ENCODE measurements at regions not wholly inside any gene's neighbourhood (a gene's known extent, or its start where the extent isn't known, plus 50 kb on each side); places are given as distances from the start of the nearest gene placed in this dataset.

DNA sequence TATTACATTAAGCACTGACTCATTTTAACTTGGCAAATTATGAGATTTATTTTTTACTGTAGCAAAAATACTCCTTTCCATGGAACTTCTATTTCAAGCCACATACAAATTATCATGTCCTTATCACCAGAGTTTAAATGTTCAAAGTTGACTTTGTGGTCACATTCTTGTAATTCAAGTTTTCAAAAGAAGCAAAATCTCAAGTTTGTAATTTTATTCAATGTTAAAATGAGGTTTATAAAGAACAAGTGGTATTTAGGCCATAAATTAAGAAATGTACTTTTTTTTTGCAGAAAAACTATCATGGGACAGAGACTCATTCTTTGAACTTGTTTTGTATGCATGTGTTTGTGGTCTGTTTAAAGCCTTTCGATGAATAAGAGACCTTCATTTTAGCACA is 811.5 kb downstream of the TENT5A start:
- intact Hi-C loops (cut with DNase I; ENCODE audit: low total_unique reads): no loop called here
- TF ChIP-seq POLR2A (IDR thresholded peaks at IDR 0.05): no peak
- TF ChIP-seq, protein P1, sequence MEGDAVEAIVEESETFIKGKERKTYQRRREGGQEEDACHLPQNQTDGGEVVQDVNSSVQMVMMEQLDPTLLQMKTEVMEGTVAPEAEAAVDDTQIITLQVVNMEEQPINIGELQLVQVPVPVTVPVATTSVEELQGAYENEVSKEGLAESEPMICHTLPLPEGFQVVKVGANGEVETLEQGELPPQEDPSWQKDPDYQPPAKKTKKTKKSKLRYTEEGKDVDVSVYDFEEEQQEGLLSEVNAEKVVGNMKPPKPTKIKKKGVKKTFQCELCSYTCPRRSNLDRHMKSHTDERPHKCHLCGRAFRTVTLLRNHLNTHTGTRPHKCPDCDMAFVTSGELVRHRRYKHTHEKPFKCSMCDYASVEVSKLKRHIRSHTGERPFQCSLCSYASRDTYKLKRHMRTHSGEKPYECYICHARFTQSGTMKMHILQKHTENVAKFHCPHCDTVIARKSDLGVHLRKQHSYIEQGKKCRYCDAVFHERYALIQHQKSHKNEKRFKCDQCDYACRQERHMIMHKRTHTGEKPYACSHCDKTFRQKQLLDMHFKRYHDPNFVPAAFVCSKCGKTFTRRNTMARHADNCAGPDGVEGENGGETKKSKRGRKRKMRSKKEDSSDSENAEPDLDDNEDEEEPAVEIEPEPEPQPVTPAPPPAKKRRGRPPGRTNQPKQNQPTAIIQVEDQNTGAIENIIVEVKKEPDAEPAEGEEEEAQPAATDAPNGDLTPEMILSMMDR (IDR thresholded peaks at IDR 0.05): no peak

DNA sequence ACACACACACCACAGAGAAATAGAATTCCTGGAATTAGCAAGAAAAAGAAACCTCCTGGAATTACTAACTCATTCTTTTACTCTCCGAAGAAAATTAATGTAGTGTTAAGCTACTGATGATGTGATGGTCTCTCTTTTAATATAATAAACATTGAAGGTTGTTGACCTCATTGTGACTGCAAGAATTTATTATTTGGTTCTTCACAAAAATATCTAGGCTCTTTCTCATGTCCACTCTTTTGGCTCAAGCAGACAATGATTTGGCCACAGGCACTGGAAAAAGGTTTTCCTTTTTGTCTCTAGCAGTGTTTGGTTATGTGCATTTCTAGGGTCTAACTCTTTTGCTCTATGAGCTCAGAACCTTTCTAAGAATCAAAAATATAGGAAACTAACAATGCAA is 811.9 kb downstream of the TENT5A start:
- Histone ChIP-seq H3K4me1 (no peaks in the 10 kb centered on the region), H3K4me3 (no peak overlapping the region), H3K27ac (no peak overlapping the region), H3K9me3 (no peaks in the 10 kb centered on the region), H3K36me3 (ENCODE audit: low read depth, missing control alignments) (no peaks in the 10 kb centered on the region), H3K27me3 (no peaks in the 10 kb centered on the region)
- TF ChIP-seq POLR2A (IDR thresholded peaks at IDR 0.05): no peak
- TF ChIP-seq, protein P1 (IDR thresholded peaks at IDR 0.05): no peak
- 51 to 54% methylated on average over 1 of the region's 1 CpG for WGBS, 2 donors
- DNase-seq: no peak
- intact Hi-C loops (cut with DNase I; ENCODE audit: low total_unique reads): no loop called here

More for the DNA sequence above, 811.5 kb downstream of the TENT5A start:
- H3K4me1 ChIP-seq: no peaks in the 10 kb centered on the region
- H3K27me3 ChIP-seq: no peaks in the 10 kb centered on the region
- 69 to 76% methylated on average over 1 of the region's 1 CpG for WGBS, 2 donors
- no peak overlapping the region for H3K4me3 ChIP-seq
- no peak overlapping the region for H3K27ac ChIP-seq
- DNase-seq: no peak
- H3K36me3 ChIP-seq (ENCODE audit: low read depth, missing control alignments): no peaks in the 10 kb centered on the region
- H3K9me3 ChIP-seq: no peaks in the 10 kb centered on the region

DNA sequence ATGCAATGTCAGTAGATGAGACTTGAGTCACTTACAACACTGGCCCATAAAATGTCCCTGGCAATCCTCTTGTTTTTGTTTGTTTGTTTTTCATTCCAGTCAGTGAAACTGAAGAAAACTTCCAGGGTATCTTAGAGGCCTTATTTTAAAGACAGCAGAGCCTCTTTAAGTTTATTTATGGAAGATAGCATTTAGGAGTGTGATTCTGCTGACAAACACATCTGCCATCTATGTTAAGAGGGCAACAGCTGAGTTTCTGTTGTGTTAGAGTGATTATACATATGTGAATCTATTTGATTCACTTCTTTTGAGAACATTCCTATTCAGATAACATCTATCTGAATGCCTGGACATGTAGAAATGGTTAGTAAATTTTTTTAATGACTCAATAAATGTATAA is 812.6 kb downstream of the TENT5A start:
- no peaks in the 10 kb centered on the region for H3K9me3 ChIP-seq
- H3K4me1 ChIP-seq: no peaks in the 10 kb centered on the region
- H3K36me3 ChIP-seq (ENCODE audit: low read depth, missing control alignments): no peaks in the 10 kb centered on the region
- TF ChIP-seq POLR2A (IDR thresholded peaks at IDR 0.05): no peak
- TF ChIP-seq, protein P1 (IDR thresholded peaks at IDR 0.05): no peak
- no peak overlapping the region for H3K27ac ChIP-seq
- no peak overlapping the region for H3K4me3 ChIP-seq
- H3K27me3 ChIP-seq: no peaks in the 10 kb centered on the region
- intact Hi-C loops (cut with DNase I; ENCODE audit: low total_unique reads): no loop called here
- no peak for DNase-seq

DNA sequence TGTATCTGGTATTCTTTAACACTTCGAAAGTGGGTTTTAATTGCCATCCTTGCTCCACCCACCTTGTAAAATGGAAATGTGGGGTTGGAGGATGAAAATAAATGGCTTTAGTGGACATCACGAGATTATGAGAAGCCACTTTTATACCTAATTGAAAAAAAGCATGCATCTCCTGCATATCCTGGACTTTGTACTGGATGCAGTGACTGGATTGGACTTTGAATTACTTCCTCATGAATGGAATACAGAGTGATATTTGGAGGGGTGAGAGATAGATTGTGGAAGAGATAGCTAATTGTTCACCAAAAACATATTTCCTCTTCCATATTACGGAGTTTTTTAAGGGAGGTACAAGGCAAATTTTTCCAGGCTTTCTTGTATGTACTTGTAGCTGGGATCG is 813.0 kb downstream of the TENT5A start:
- no peaks in the 10 kb centered on the region for H3K4me1 ChIP-seq
- WGBS, 2 donors: 81 to 87% methylated on average over 4 of the region's 4 CpGs
- no peak overlapping the region for H3K4me3 ChIP-seq
- no peaks in the 10 kb centered on the region for H3K36me3 ChIP-seq (ENCODE audit: low read depth, missing control alignments)
- H3K27ac ChIP-seq: no peak overlapping the region
- DNase-seq: no peak
- H3K27me3 ChIP-seq: no peaks in the 10 kb centered on the region
- no peaks in the 10 kb centered on the region for H3K9me3 ChIP-seq
- TF ChIP-seq, protein P1 (IDR thresholded peaks at IDR 0.05): no peak
- TF ChIP-seq POLR2A (IDR thresholded peaks at IDR 0.05): no peak
- intact Hi-C loops (cut with DNase I; ENCODE audit: low total_unique reads): no loop called here

DNA sequence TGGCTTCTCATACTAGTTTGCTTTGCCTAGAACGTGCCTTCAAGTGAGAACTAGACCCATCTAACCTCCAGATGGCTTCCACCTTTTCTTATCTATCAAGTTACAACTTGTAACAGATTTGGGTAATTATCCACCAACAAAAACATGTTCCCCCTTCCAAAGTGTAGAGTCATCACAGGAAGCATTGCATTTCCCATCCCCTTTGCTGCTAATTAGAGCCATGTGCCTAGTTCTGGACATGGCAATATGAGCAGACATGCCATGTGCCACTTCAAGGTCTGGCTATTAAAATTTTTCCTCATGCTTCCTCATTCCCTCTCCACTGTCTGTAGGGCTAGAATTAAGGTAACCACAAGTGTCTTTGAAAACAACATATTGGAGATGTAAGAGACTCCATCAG is 814.4 kb downstream of the TENT5A start:
- H3K36me3 ChIP-seq (ENCODE audit: low read depth, missing control alignments): no peaks in the 10 kb centered on the region
- DNase-seq: no peak
- H3K9me3 ChIP-seq: no peaks in the 10 kb centered on the region
- no peaks in the 10 kb centered on the region for H3K4me1 ChIP-seq
- TF ChIP-seq POLR2A (IDR thresholded peaks at IDR 0.05): no peak
- TF ChIP-seq, protein P1 (IDR thresholded peaks at IDR 0.05): no peak
- no peak overlapping the region for H3K4me3 ChIP-seq
- H3K27ac ChIP-seq: no peak overlapping the region
- WGBS, 2 donors: 70% methylated on average over 1 of the region's 1 CpG
- intact Hi-C loops (cut with DNase I; ENCODE audit: low total_unique reads): no loop called here
- no peaks in the 10 kb centered on the region for H3K27me3 ChIP-seq

All from testis (tissue), 2 donors.